HCT116 (cell line): ENCODE measurements at regions not wholly inside any gene's neighbourhood (a gene's known extent, or its start where the extent isn't known, plus 50 kb on each side); places are given as distances from the start of the nearest gene placed in this dataset.

Experiments
- CTCF ChIP-seq, 3 experiments: fragments of 200-600 bp in 1 of 3; sonication (generic) in 1 of 3; IDR thresholded peaks in 2 of 3; conservative IDR thresholded peaks in 1 of 3; 2 replicates each; pipeline ENCODE4 v1.5.1; 2012 to 2017; ENCODE audit warnings: low read depth in 2 of 3, low read length in 2 of 3, antibody characterized with exemption in 1 of 3, borderline replicate concordance in 1 of 3, control low read depth in 1 of 3, mild to moderate bottlenecking in 1 of 3, mixed read lengths in 1 of 3, mixed run types in 1 of 3, moderate library complexity in 1 of 3; ENCODE audit not compliant: insufficient read depth in 1 of 3
- EGR1 ChIP-seq: IDR thresholded peaks from 2 replicates; pipeline ENCODE4 v1.6.1; 2012; ENCODE audit warnings: low read depth
- EZH2 ChIP-seq: fragments of 200-600 bp; sonication (generic); IDR thresholded peaks from 2 replicates; pipeline ENCODE4 v1.6.1; 2017; ENCODE audit warnings: antibody characterized with exemption, mixed run types
- EZH2phosphoT487 ChIP-seq: fragments of 200-600 bp; IDR thresholded peaks from 2 replicates; pipeline ENCODE4 v1.6.1; 2018; ENCODE audit warnings: antibody characterized with exemption, borderline replicate concordance
- MAX ChIP-seq: IDR thresholded peaks from 2 replicates; pipeline ENCODE4 v1.6.1; 2012
- POLR2A ChIP-seq: IDR thresholded peaks from 2 replicates; pipeline ENCODE4 v1.7.0; 2011; ENCODE audit warnings: borderline replicate concordance; ENCODE audit not compliant: insufficient read depth, insufficient read length; ENCODE audit errors: extremely low read depth
- POLR2AphosphoS5 ChIP-seq: IDR thresholded peaks from 2 replicates; pipeline ENCODE4 v1.6.1; 2011; ENCODE audit warnings: mild to moderate bottlenecking, low read depth, low read length, moderate library complexity
- SP1 ChIP-seq: IDR thresholded peaks from 2 replicates; pipeline ENCODE4 v1.6.1; 2012; ENCODE audit warnings: low read depth
- TCF7L2 ChIP-seq: IDR thresholded peaks from 2 replicates; pipeline ENCODE4 v1.7.0; 2011; ENCODE audit warnings: borderline replicate concordance, inconsistent platforms; ENCODE audit not compliant: insufficient read depth, insufficient read length; ENCODE audit errors: extremely low read depth
- ZBTB33 ChIP-seq: IDR thresholded peaks from 2 replicates; pipeline ENCODE4 v1.6.1; 2011; ENCODE audit warnings: mild to moderate bottlenecking, low read length, moderate library complexity; ENCODE audit not compliant: insufficient replicate concordance; ENCODE audit errors: extremely low read depth

- no peak for TF ChIP-seq CTCF (IDR thresholded peaks at IDR 0.05 in 2 of 3, conservative IDR thresholded peaks at IDR 0.05 in 1 of 3; ENCODE audit: borderline replicate concordance in 1 of 3, insufficient read depth in 1 of 3, low read depth in 2 of 3, low read length in 2 of 3)
- no peak for TF ChIP-seq SP1
- no peak for TF ChIP-seq POLR2AphosphoS5
- no peak for TF ChIP-seq POLR2A
- no peak for TF ChIP-seq MAX
- no peak for TF ChIP-seq ZBTB33
- TF ChIP-seq EZH2phosphoT487 = no peak
- no peak for TF ChIP-seq EGR1
- no peak for TF ChIP-seq EZH2
- no peak for TF ChIP-seq TCF7L2
Observed at GRCh38 chr10:110370006-110370405, 65.3 kb upstream of the SMNDC1 start.
